Panc1 (cell line): ENCODE measurements at regions not wholly inside any gene's neighbourhood (a gene's known extent, or its start where the extent isn't known, plus 50 kb on each side); places are given as distances from the start of the nearest gene placed in this dataset.

Source experiments
- SIN3A ChIP-seq: IDR thresholded peaks from 2 replicates; pipeline ENCODE4 v1.6.1; 2012; ENCODE audit warnings: low read depth, mild to moderate bottlenecking, low read length, moderate library complexity, borderline replicate concordance; ENCODE audit not compliant: insufficient read depth
- TCF7L2 ChIP-seq: IDR thresholded peaks from 2 replicates; pipeline ENCODE4 v1.6.1; 2011; ENCODE audit warnings: mild to moderate bottlenecking, low read depth, low read length, inconsistent platforms
- TF ChIP-seq, protein P1 (sequence below): fragments of 450-650 bp; IDR thresholded peaks from 2 replicates; pipeline ENCODE4 v1.5.1; 2017; ENCODE audit warnings: mild to moderate bottlenecking
- TF ChIP-seq, protein P2 (sequence below), 2 experiments: IDR thresholded peaks; 2 replicates each; pipeline ENCODE4 v1.6.1; 2011 to 2012; ENCODE audit warnings: low read depth in 2 of 2, control low read depth in 1 of 2, low read length in 1 of 2, mild to moderate bottlenecking in 1 of 2, moderate library complexity in 1 of 2; ENCODE audit not compliant: insufficient read depth in 1 of 2

DNA sequence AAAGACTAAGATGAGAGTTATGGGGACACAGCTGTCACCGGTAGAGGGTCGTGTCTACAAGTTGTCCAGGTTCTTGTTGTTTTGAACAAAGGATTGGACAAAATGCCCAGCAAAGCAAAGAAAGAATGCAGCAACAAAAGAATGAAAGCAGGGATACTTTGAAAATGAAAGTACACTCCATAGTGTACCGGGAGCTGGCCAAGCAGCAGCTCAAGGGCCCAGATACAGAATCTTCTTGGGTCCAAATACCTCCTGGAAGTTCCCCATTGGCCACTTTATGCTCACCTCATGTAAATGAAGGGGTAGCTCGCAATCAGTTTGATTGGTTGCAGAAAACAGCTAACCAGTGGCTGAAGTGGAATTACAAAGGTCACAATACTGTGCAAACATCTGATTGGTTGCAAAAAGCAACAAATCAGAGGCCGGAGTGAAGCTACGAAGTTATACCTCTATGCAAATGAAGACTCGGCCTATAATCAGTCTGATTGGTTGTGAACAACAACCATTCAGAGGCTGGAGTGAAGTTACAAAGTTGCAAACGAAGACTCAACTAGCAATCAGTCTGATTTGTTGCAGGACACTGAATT is 474.9 kb upstream of the TMEFF2 start:
- TF ChIP-seq SIN3A (no peak), TCF7L2 (no peak)
- TF ChIP-seq, protein P1, sequence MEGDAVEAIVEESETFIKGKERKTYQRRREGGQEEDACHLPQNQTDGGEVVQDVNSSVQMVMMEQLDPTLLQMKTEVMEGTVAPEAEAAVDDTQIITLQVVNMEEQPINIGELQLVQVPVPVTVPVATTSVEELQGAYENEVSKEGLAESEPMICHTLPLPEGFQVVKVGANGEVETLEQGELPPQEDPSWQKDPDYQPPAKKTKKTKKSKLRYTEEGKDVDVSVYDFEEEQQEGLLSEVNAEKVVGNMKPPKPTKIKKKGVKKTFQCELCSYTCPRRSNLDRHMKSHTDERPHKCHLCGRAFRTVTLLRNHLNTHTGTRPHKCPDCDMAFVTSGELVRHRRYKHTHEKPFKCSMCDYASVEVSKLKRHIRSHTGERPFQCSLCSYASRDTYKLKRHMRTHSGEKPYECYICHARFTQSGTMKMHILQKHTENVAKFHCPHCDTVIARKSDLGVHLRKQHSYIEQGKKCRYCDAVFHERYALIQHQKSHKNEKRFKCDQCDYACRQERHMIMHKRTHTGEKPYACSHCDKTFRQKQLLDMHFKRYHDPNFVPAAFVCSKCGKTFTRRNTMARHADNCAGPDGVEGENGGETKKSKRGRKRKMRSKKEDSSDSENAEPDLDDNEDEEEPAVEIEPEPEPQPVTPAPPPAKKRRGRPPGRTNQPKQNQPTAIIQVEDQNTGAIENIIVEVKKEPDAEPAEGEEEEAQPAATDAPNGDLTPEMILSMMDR: no peak
- TF ChIP-seq, protein P2, sequence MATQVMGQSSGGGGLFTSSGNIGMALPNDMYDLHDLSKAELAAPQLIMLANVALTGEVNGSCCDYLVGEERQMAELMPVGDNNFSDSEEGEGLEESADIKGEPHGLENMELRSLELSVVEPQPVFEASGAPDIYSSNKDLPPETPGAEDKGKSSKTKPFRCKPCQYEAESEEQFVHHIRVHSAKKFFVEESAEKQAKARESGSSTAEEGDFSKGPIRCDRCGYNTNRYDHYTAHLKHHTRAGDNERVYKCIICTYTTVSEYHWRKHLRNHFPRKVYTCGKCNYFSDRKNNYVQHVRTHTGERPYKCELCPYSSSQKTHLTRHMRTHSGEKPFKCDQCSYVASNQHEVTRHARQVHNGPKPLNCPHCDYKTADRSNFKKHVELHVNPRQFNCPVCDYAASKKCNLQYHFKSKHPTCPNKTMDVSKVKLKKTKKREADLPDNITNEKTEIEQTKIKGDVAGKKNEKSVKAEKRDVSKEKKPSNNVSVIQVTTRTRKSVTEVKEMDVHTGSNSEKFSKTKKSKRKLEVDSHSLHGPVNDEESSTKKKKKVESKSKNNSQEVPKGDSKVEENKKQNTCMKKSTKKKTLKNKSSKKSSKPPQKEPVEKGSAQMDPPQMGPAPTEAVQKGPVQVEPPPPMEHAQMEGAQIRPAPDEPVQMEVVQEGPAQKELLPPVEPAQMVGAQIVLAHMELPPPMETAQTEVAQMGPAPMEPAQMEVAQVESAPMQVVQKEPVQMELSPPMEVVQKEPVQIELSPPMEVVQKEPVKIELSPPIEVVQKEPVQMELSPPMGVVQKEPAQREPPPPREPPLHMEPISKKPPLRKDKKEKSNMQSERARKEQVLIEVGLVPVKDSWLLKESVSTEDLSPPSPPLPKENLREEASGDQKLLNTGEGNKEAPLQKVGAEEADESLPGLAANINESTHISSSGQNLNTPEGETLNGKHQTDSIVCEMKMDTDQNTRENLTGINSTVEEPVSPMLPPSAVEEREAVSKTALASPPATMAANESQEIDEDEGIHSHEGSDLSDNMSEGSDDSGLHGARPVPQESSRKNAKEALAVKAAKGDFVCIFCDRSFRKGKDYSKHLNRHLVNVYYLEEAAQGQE (IDR thresholded peaks at IDR 0.05; ENCODE audit: insufficient read depth in 1 of 2, low read depth in 2 of 2, low read length in 1 of 2): no peak
